Large intestine (tissue), 3 donors: ENCODE measurements at regions not wholly inside any gene's neighbourhood (a gene's known extent, or its start where the extent isn't known, plus 50 kb on each side); places are given as distances from the start of the nearest gene placed in this dataset.

Experiments
- DNase-seq, 2 donors: peaks; one replicate each; pipeline versions ENCODE4 v3.0.0 to v3.0.0-alpha.2; 2013
- H3K27ac ChIP-seq: one replicate; pipeline ENCODE4 v1.5.1; 2013; ENCODE audit warnings: low read length
- H3K27me3 ChIP-seq: 2 replicates; pipeline ENCODE4 v1.6.1; 2013; ENCODE audit warnings: low read length; ENCODE audit not compliant: control insufficient read depth, insufficient read depth
- H3K36me3 ChIP-seq: 2 replicates; pipeline ENCODE4 v1.6.1; 2013; ENCODE audit warnings: low read length; ENCODE audit not compliant: control insufficient read depth, insufficient read depth
- H3K4me1 ChIP-seq: one replicate; pipeline ENCODE4 v1.6.1; 2013; ENCODE audit warnings: low read length; ENCODE audit not compliant: control insufficient read depth, insufficient read depth
- H3K4me3 ChIP-seq: one replicate; pipeline ENCODE4 v1.5.1; 2013; ENCODE audit warnings: low read length
- H3K9me3 ChIP-seq: one replicate; pipeline ENCODE4 v1.6.1; 2013; ENCODE audit warnings: mild to moderate bottlenecking, low read depth, low read length, moderate library complexity; ENCODE audit not compliant: control insufficient read depth
- WGBS: methylation state at CpG from one replicate; pipeline ENCODE4 v1.1.5; 2013; ENCODE audit warnings: low lambda C conversion rate; ENCODE audit not compliant: insufficient coverage; 5-methylcytosine and 5-hydroxymethylcytosine counted together

GRCh38 chr7:47035522-47035921 is 546.4 kb downstream of the TNS3 start:
- Histone ChIP-seq H3K27me3 (no peaks in the 10 kb centered on the region), H3K27ac (no peak overlapping the region), H3K36me3 (no peaks in the 10 kb centered on the region), H3K4me3 (no peak overlapping the region), H3K9me3 (no peaks in the 10 kb centered on the region), H3K4me1 (no peaks in the 10 kb centered on the region)
- no CpG with 5 or more reads among the region's 2 CpGs for WGBS
- no peak for DNase-seq

- Histone ChIP-seq H3K4me1 (no peaks in the 10 kb centered on the region), H3K27ac (no peak overlapping the region), H3K9me3 (no peaks in the 10 kb centered on the region), H3K27me3 (no peaks in the 10 kb centered on the region), H3K4me3 (no peak overlapping the region), H3K36me3 (no peaks in the 10 kb centered on the region)
- no CpG with 5 or more reads among the region's 2 CpGs for WGBS
- DNase-seq: no peak
These were observed 547.7 kb downstream of the TNS3 start for GRCh38 chr7:47034180-47034579.

DNA sequence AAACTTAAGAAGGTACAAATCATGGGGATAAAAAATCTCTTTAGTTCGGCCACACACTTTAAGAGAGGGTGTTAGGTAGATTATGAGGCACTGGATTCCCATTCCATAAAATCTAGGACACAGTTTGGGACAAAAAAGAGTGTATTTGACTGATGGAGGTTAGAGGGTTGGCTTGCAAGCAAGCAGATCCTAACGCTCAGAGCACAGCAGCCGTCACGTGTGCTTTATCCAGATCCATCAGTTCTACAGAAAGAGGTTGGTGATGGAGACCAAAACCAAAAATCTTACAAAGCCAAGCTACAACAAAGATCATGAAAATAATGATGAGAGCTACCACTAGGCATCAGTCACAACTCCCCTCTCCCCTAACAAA is 549.4 kb downstream of the TNS3 start:
- no CpG with 5 or more reads among the region's 4 CpGs for WGBS
- no peaks in the 10 kb centered on the region for H3K9me3 ChIP-seq
- H3K27me3 ChIP-seq: no peaks in the 10 kb centered on the region
- peak overlapping the region; percentile 14 for H3K27ac ChIP-seq
- DNase-seq: no peak
- H3K36me3 ChIP-seq: no peaks in the 10 kb centered on the region
- H3K4me1 ChIP-seq: no peaks in the 10 kb centered on the region
- H3K4me3 ChIP-seq: no peak overlapping the region

DNA sequence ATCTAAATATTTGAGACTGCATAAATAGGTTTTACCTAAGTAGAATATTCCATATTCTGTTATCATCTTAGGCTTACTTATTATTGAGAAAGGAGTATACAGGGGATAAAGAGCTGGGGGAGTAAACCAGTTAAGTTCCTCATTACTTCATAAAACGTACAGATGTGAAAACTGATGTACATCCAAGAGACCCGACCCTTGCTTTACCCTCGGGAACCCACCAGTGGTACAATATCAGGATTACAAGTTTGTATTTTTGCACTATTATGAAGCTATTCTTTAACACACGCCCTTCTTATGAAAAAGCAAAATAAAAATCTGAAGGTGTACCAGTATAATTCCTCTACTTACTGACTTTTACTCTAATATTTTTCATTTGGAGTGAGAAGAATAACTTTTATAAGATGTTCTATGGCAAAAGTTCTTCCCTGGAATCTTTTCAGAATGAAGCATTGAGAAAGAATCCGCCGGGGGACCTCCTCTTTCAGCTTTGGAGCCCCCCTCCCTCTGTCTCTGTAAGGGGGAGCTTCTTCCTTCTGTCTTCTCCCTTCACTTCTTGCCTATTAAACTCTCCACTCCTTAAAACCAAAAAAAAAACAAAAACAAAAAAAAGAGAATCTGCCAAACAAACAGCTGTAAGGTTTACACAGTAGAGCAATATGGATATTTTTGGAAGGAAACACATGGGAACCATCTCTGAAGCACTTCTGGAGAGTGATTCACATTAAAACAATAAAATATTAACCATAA is 550.0 kb downstream of the TNS3 start:
- no peaks in the 10 kb centered on the region for H3K4me1 ChIP-seq
- no peaks in the 10 kb centered on the region for H3K9me3 ChIP-seq
- WGBS: 100% methylated on average over 2 of the region's 6 CpGs
- H3K27ac ChIP-seq: no peak overlapping the region
- no peaks in the 10 kb centered on the region for H3K27me3 ChIP-seq
- H3K4me3 ChIP-seq: no peak overlapping the region
- no peak for DNase-seq
- H3K36me3 ChIP-seq: no peaks in the 10 kb centered on the region

GRCh38 chr7:47028284-47028683 is 553.6 kb downstream of the TNS3 start:
- no peak for DNase-seq
- Histone ChIP-seq H3K36me3 (no peaks in the 10 kb centered on the region), H3K4me1 (no peaks in the 10 kb centered on the region), H3K27me3 (no peaks in the 10 kb centered on the region), H3K9me3 (no peaks in the 10 kb centered on the region), H3K27ac (no peak overlapping the region), H3K4me3 (no peak overlapping the region)
- WGBS: no CpG with 5 or more reads among the region's 3 CpGs

- Histone ChIP-seq H3K27ac (no peak overlapping the region), H3K9me3 (no peaks in the 10 kb centered on the region), H3K36me3 (no peaks in the 10 kb centered on the region), H3K4me3 (no peak overlapping the region), H3K27me3 (no peaks in the 10 kb centered on the region), H3K4me1 (no peaks in the 10 kb centered on the region)
- DNase-seq: no peak
- no CpG with 5 or more reads among the region's 2 CpGs for WGBS
These were observed 554.1 kb downstream of the TNS3 start for GRCh38 chr7:47027695-47028240.

- no peak overlapping the region for H3K4me3 ChIP-seq
- H3K9me3 ChIP-seq: no peaks in the 10 kb centered on the region
- no peak overlapping the region for H3K27ac ChIP-seq
- no peaks in the 10 kb centered on the region for H3K4me1 ChIP-seq
- no peaks in the 10 kb centered on the region for H3K36me3 ChIP-seq
- no peaks in the 10 kb centered on the region for H3K27me3 ChIP-seq
- whole genome bisulfite sequencing: no CpG with 5 or more reads among the region's 5 CpGs
- no peak for DNase-seq
These were observed 555.0 kb downstream of the TNS3 start for GRCh38 chr7:47026780-47027361.

- no peak for DNase-seq
- H3K4me1 ChIP-seq: no peaks in the 10 kb centered on the region
- H3K27ac ChIP-seq: no peak overlapping the region
- WGBS: 60% methylated on average over 1 of the region's 4 CpGs
- H3K27me3 ChIP-seq: no peaks in the 10 kb centered on the region
- H3K4me3 ChIP-seq: no peak overlapping the region
- no peaks in the 10 kb centered on the region for H3K36me3 ChIP-seq
- no peaks in the 10 kb centered on the region for H3K9me3 ChIP-seq
These were observed 556.9 kb downstream of the TNS3 start for GRCh38 chr7:47024991-47025390.

GRCh38 chr7:47008461-47008860 is 573.5 kb downstream of the TNS3 start:
- H3K27me3 ChIP-seq: no peaks in the 10 kb centered on the region
- no peak overlapping the region for H3K4me3 ChIP-seq
- no peaks in the 10 kb centered on the region for H3K9me3 ChIP-seq
- H3K4me1 ChIP-seq: no peaks in the 10 kb centered on the region
- WGBS: no CpG with 5 or more reads among the region's 1 CpG
- H3K27ac ChIP-seq: no peak overlapping the region
- H3K36me3 ChIP-seq: no peaks in the 10 kb centered on the region
- DNase-seq: no peak

- Histone ChIP-seq H3K4me1 (no peaks in the 10 kb centered on the region), H3K9me3 (no peaks in the 10 kb centered on the region), H3K27ac (no peak overlapping the region), H3K27me3 (no peaks in the 10 kb centered on the region), H3K36me3 (no peaks in the 10 kb centered on the region), H3K4me3 (no peak overlapping the region)
- DNase-seq: no peak
- 31% methylated on average over 2 of the region's 5 CpGs for WGBS
These were observed 574.4 kb downstream of the TNS3 start for GRCh38 chr7:47007471-47007870.

GRCh38 chr7:47000561-47000960 is 581.4 kb downstream of the TNS3 start:
- no CpG with 5 or more reads among the region's 1 CpG for WGBS
- no peaks in the 10 kb centered on the region for H3K4me1 ChIP-seq
- no peak for DNase-seq
- H3K27me3 ChIP-seq: no peaks in the 10 kb centered on the region
- no peaks in the 10 kb centered on the region for H3K9me3 ChIP-seq
- H3K4me3 ChIP-seq: no peak overlapping the region
- H3K36me3 ChIP-seq: no peaks in the 10 kb centered on the region
- no peak overlapping the region for H3K27ac ChIP-seq
